ENCODE measurements at regions not wholly inside any gene's neighbourhood (a gene's known extent, or its start where the extent isn't known, plus 50 kb on each side); places are given as distances from the start of the nearest gene placed in this dataset.

GRCh38 chr3:74489050-74489792 lies 125.2 kb downstream of the CNTN3 start:
- no peak overlapping the region for H3K4ac ChIP-seq (ENCODE audit: low read depth, low read length)
- H2BK20ac ChIP-seq (ENCODE audit: low read depth, low read length, poor library complexity, severe bottlenecking) = no peak overlapping the region
- H3K4me2 ChIP-seq (ENCODE audit: insufficient read depth, insufficient read length, low read length) = no peak overlapping the region
- no peaks in the 10 kb centered on the region for H3K9me3 ChIP-seq (ENCODE audit: control insufficient read depth, low read depth, low read length)
- H4K91ac ChIP-seq (ENCODE audit: insufficient read length, low read depth, low read length) = no peak overlapping the region
- no peak overlapping the region for H3K9ac ChIP-seq (ENCODE audit: extremely low read depth, insufficient read length, low read length)
- no peak overlapping the region for H2BK15ac ChIP-seq (ENCODE audit: low read depth, low read length)
- H3K4me1 ChIP-seq (ENCODE audit: insufficient read depth, low read length) = no peaks in the 10 kb centered on the region
- no peaks in the 10 kb centered on the region for H4K20me1 ChIP-seq (ENCODE audit: control insufficient read depth, insufficient read depth, insufficient read length)
- no peaks in the 10 kb centered on the region for H3K79me2 ChIP-seq (ENCODE audit: insufficient read depth, low read length)
- H3K79me1 ChIP-seq (ENCODE audit: insufficient read depth, low read depth, low read length, poor library complexity, severe bottlenecking) = no peaks in the 10 kb centered on the region
- Mint-ChIP-seq H3K9me3 (no peaks in the 10 kb centered on the region), H3K4me3 (no peak overlapping the region), H3K27me3 (ENCODE audit: low read depth) (no peaks in the 10 kb centered on the region), H3K27ac (no peak overlapping the region), H3K4me1 (peaks cover 5 to 8% of the 10 kb centered on the region in 2 experiments; a peak in 3 of 4 replicates), H3K36me3 (ENCODE audit: insufficient read depth in 1 of 3, low read depth in 3 of 3) (no peaks in the 10 kb centered on the region)
- no peak overlapping the region for H3K14ac ChIP-seq (ENCODE audit: insufficient read depth, low read length)
- no peak overlapping the region for H2BK12ac ChIP-seq (ENCODE audit: insufficient read length, low read depth, low read length)
- H3K56ac ChIP-seq (ENCODE audit: insufficient read length, low read depth, low read length) = no peak overlapping the region
- H3K23ac ChIP-seq (ENCODE audit: insufficient read length, low read depth, low read length) = no peak overlapping the region
- no CpG with 5 or more reads among the region's 3 CpGs for WGBS (ENCODE audit: extremely low coverage, insufficient read length, low lambda C conversion rate)
- H4K5ac ChIP-seq (ENCODE audit: insufficient read length, low read depth, low read length) = no peak overlapping the region
- no peak overlapping the region for H2AK5ac ChIP-seq (ENCODE audit: insufficient read length, low read length)
- no peaks in the 10 kb centered on the region for H3K23me2 ChIP-seq (ENCODE audit: insufficient read length, low read depth, low read length, poor library complexity, severe bottlenecking)
- no peak overlapping the region for H2AFZ ChIP-seq (ENCODE audit: low read length)
- H2BK5ac ChIP-seq (ENCODE audit: insufficient read length, low read length) = no peak overlapping the region
- H3K18ac ChIP-seq (ENCODE audit: insufficient read length, low read depth, low read length) = no peak overlapping the region
- no peaks in the 10 kb centered on the region for H3K27me3 ChIP-seq (ENCODE audit: insufficient read depth, low read length)
- no peak overlapping the region for H3T11ph ChIP-seq (ENCODE audit: low read length)
- TF ChIP-seq CTCF (conservative IDR thresholded peaks at IDR 0.05) = no peak
- no peak overlapping the region for H2BK120ac ChIP-seq (ENCODE audit: low read depth, low read length, poor library complexity, severe bottlenecking)
- H4K8ac ChIP-seq (replicated peaks; ENCODE audit: insufficient read length, low read depth, low read length) = no peak overlapping the region
- H3K27ac ChIP-seq (ENCODE audit: insufficient read length, low read depth, low read length) = no peak overlapping the region
- DNase-seq = no peak

Measured in H9 (cell line).